Choroid plexus epithelial cell (primary cell): ENCODE measurements at regions not wholly inside any gene's neighbourhood (a gene's known extent, or its start where the extent isn't known, plus 50 kb on each side); places are given as distances from the start of the nearest gene placed in this dataset.
"Not testable (repeated sequence)": the region's sequence is repeated elsewhere in the genome, so short reads cannot be mapped to it uniquely, and the experiment has no call there.

ENCODE experiments used
- DNase-seq: peaks from one replicate; pipeline ENCODE4 v3.0.0-alpha.2; 2010; ENCODE audit warnings: low read depth
- H3K4me3 ChIP-seq: 2 replicates; pipeline ENCODE4 v1.5.1; 2011; ENCODE audit warnings: low read depth, mild to moderate bottlenecking, control low read depth, low read length, moderate library complexity
- TF ChIP-seq, protein P1 (sequence below): conservative IDR thresholded peaks from 2 replicates; pipeline ENCODE4 v1.5.1; 2011; ENCODE audit warnings: low read depth, mild to moderate bottlenecking, control low read depth, inconsistent platforms, low read length, moderate library complexity

DNA sequence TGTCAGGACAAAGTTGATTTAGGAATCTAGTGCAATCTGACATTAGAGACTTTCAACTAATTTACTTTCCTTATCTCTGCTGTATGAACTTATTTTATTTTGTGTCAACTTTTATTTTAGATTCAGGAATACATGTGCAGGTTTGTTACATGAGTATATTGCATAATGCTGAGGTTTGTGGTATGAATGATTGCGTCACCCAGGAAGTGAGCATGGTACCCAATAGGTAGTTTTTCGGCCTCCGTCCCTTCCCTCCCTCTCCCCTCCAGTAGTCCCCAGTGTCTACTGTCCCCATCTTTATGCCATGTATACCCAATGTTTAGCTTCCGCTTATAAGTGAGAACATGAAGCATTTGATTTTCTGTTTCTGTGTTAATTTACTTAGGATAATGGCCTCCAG is 68.7 kb upstream of the TEX13D start:
- TF ChIP-seq, protein P1, sequence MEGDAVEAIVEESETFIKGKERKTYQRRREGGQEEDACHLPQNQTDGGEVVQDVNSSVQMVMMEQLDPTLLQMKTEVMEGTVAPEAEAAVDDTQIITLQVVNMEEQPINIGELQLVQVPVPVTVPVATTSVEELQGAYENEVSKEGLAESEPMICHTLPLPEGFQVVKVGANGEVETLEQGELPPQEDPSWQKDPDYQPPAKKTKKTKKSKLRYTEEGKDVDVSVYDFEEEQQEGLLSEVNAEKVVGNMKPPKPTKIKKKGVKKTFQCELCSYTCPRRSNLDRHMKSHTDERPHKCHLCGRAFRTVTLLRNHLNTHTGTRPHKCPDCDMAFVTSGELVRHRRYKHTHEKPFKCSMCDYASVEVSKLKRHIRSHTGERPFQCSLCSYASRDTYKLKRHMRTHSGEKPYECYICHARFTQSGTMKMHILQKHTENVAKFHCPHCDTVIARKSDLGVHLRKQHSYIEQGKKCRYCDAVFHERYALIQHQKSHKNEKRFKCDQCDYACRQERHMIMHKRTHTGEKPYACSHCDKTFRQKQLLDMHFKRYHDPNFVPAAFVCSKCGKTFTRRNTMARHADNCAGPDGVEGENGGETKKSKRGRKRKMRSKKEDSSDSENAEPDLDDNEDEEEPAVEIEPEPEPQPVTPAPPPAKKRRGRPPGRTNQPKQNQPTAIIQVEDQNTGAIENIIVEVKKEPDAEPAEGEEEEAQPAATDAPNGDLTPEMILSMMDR, result no peak
- no peak overlapping the region for H3K4me3 ChIP-seq
- DNase-seq, result no peak

DNA sequence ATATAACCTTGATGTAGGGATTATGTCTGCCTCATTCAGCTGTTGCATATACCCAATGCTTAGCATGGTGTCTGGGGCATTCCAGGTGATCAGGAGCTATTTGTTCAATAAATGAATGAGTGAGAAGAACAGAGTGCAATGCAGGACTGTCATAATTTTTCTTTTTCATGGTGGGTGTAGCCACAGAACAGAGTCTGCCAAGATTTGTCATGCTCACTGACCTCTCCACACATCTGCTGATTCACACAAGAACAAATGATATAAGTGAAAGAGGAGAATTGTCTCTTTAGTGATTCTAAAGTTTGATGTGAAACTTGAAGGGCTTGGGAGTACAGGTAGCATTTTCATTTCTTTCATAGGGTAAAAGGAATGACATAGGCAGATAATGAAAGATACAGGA is 64.4 kb upstream of the TEX13D start:
- TF ChIP-seq, protein P1, result no peak
- DNase-seq, result no peak
- no peak overlapping the region for H3K4me3 ChIP-seq

DNA sequence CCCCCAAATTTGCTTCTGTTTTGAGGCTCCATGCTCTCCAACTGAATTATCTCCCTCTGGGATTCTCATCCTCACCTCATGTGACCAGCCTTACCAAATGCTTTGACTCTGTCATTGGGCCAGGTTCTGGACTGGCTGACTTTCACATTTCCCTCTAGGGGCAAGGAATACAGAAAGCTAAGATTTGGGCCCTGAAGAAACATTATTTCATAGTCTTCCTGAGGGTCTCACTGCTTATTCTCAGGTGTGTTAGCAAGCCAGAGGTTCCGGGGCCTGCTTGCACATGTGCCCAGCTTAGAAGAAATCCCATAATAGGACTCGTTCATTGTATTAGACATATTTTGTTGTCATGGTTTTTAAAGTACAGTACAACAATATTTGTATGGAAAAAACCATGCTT is 62.6 kb upstream of the TEX13D start:
- no peak for DNase-seq
- TF ChIP-seq, protein P1, result no peak
- no peak overlapping the region for H3K4me3 ChIP-seq

DNA sequence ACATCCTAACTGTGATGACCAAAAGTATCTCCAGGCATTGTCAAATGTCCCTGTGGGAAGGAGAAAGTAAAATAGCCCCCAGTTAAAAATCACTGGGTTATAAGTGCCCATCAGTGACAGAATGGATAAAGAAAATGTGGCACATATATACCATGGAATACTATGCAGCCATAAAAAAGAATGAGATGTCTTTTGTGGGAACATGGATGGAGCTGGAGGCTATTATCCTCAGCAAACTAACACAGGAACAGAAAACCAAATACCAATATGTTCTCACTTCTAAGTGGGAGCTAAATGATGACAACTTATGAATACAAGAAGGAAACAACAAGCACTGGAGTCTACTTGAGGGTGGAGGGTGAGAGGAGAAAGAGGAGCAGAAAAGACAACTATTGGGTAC is 60.9 kb upstream of the TEX13D start:
- H3K4me3 ChIP-seq, DNase-seq: not testable (repeated sequence)

DNA sequence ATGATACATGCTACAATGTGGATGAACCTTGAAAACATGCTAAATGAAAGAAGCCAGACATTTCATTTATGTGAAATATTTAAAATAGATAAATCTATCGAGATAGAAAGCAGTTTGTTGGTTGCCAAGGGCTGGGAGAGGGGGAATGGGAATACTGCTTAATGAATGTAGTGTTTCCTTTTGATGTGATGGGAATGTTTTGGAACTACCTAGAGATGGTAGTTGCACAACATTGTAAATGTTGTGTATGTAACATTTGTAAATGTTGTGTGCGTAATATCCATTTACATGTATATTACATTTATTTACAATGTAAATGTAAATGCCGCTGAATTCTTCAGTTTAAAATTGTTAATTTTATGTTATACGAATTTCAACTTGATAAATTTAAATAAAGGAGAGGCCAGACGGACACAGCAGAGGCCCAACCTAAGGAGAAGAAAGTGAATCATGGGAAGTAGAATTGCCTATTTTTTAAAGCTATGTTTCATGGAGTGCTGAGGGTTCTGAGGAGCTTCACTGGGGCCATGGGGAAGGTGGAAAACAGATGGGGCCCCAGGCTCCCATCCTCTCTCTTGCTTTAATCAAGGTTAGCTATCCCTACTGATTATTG is 60.0 kb upstream of the TEX13D start:
- no peak overlapping the region for H3K4me3 ChIP-seq
- no peak for DNase-seq
- TF ChIP-seq, protein P1, result no peak

DNA sequence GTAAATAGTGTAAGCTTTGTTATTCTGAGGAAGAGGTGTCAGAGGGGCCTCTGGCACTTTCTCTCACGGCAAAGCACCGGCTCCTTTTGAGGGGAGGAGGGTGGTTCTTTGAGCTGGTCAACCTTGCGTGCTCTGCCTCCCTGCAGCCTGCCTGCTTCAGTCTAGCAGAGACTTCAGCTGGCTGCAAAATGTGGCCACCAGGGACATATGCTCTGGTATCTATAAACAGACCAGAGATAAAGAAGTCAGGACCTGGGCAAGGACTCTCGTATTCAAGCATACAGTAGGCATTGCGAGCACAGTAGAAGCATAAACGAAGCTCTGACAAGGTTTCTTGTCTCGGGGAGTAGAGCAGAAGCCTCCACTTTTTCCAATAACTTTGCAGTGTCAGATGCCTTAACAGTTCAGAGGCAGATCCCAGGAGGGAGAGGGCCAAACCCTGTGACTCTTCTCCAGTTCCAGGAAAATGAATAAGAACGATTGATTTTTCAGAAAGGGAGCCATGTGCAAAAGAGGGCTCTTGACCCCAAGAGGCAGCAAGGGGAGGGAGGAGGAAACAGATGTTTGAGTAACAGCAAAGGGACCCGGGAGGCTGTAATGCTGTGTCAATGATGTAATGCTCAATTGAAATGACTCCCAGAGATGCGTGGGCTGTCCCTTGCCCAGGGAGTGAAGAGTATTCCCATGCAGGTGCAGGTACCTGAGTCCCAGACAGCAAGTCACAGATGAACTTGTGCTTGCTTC is 57.9 kb upstream of the TEX13D start:
- DNase-seq, result no peak
- TF ChIP-seq, protein P1, result no peak
- H3K4me3 ChIP-seq, result no peak overlapping the region

DNA sequence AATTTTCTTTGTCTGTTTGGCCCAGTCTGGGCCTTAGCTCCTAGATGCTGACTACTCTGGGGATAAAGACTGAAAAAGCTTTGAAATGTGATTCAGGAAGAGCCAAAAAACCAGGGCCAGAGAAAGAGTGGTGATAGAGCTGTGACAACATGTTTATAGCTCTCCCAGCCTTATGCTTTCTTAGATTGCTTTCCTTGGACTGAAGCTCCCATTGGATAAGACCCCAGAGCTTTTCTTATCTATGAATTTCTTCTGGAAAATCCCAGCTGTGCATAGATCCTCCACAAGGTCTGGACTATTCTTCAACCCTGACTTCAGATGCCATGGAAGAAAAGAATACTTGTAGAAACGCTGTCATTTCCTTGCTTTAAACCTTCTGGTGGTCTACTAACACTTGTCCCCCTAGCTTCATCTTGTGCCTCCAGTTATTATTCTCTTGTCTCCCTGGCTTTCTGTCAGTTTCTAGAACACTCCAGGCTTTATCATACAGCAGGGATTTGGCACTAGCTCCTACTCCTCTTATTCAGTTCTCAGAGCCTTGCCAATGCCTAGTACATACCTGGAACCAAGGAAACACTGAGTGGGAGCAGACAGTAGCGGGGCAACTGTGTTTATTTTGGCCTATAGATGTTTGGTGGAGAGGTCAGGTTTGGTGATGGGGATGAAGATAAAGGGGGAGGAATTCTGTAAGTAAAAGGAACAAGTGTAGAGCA is 57.1 kb upstream of the TEX13D start:
- H3K4me3 ChIP-seq, result no peak overlapping the region
- no peak for DNase-seq
- TF ChIP-seq, protein P1, result no peak
